SH-SY5Y (cell line): ENCODE measurements at regions not wholly inside any gene's neighbourhood (a gene's known extent, or its start where the extent isn't known, plus 50 kb on each side); places are given as distances from the start of the nearest gene placed in this dataset.

Experiments used
- GATA2 ChIP-seq: IDR thresholded peaks from 2 replicates; pipeline ENCODE4 v1.6.1; 2011; ENCODE audit warnings: mild to moderate bottlenecking, low read depth, low read length
- GATA3 ChIP-seq: IDR thresholded peaks from 2 replicates; pipeline ENCODE4 v1.6.1; 2011; ENCODE audit warnings: low read depth, mild to moderate bottlenecking, low read length, moderate library complexity

- no peak for TF ChIP-seq GATA3
- no peak for TF ChIP-seq GATA2
Observed at GRCh38 chr7:69515495-69516212, 82.6 kb upstream of the AUTS2 start.

GRCh38 chr7:69516238-69516820, 81.9 kb upstream of the AUTS2 start:
- no peak for TF ChIP-seq GATA3
- TF ChIP-seq GATA2 = no peak

GRCh38 chr7:69517985-69518704, 80.1 kb upstream of the AUTS2 start:
- TF ChIP-seq GATA2 = no peak
- no peak for TF ChIP-seq GATA3

DNA sequence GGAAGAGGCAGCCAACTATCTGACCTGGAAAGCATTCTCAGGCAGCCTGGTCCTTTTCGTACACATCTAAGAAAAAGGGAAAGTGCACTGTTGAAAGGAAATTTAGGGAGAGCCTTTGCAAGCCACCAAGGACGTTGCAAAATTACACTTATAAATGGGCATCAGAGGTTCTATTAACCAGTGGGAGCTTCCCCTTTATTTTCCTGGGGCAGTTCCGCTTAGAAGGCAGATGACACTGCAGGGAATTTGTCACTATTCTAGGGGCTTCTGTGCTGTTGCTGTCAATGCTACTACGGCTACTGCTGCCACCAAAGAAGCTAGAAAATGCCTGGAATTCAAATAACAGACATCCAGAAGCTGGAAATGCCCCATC, 79.6 kb upstream of the AUTS2 start:
- TF ChIP-seq GATA3 = no peak
- no peak for TF ChIP-seq GATA2

- no peak for TF ChIP-seq GATA3
- no peak for TF ChIP-seq GATA2
Observed at GRCh38 chr7:69526570-69526969, 71.7 kb upstream of the AUTS2 start.

- TF ChIP-seq GATA2 = no peak
- TF ChIP-seq GATA3 = no peak
Observed at GRCh38 chr7:69527706-69528105, 70.6 kb upstream of the AUTS2 start.

DNA sequence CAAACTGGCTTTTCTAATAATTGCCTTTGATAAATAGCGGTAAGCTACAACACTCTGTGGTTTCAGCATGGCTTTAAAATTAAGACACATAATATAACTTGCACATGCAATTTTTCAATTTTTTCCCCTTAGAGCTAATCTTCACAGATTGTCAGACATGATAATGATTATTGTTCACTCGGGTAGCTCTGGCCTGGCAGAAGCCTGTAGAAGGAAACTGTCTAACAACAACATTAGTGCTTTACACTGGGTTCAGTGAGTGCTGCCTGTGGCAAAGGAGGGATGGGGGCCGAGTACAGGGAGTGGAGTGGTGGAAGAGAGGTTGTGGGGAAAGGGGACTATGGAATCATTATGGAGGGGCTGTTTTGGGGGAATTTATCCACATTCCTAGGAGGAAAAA, 67.2 kb upstream of the AUTS2 start:
- peak; percentile 80 for TF ChIP-seq GATA2
- peak; percentile 80 for TF ChIP-seq GATA3

- TF ChIP-seq GATA3 = no peak
- TF ChIP-seq GATA2 = no peak
Observed at GRCh38 chr7:69534461-69535041, 63.7 kb upstream of the AUTS2 start.

- TF ChIP-seq GATA2 (no peak), GATA3 (no peak)
Observed at GRCh38 chr7:69537691-69538090, 60.6 kb upstream of the AUTS2 start.

GRCh38 chr7:69539531-69539930, 58.7 kb upstream of the AUTS2 start:
- TF ChIP-seq GATA2 = no peak
- no peak for TF ChIP-seq GATA3

DNA sequence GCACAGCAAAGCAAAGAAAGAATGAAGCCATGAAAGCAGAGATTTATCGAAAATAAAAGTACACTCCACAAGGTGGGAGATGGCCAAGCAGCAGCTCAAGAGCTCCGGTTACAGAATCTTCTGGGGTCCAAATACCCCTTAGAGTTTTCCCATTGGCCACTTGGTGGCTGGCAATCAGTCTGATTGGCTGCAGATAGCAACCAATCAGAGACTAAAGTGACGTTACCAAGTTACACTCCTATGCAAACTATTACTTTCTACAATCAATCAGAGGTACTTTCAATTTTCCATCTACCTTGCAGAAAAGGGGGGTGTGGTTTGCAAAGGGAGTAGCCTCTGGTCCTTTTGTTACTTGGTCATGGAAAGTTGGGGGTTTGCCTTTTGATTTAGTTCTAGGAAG, 58.0 kb upstream of the AUTS2 start:
- TF ChIP-seq GATA3 (no peak), GATA2 (no peak)

DNA sequence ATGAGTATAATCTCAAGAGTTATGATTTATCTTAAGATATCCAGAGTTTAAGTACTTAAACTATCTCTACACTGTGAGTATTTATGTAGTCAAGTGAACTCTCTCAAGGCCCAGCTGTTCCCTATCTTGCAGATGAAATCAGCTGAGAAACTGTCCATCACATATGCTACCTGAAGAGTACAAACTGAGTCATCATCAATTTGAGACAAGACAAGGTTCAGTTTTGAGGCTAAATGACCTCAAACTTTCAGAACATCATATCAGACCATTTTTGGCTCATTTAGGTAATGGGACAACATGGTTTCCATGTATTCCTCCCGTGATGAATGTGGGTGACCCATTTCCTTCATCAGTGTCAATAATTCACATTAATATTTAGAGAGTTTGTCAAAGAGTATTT, 53.1 kb upstream of the AUTS2 start:
- TF ChIP-seq GATA3 (no peak), GATA2 (no peak)
